ENCODE measurements at regions not wholly inside any gene's neighbourhood (a gene's known extent, or its start where the extent isn't known, plus 50 kb on each side); places are given as distances from the start of the nearest gene placed in this dataset.

DNA sequence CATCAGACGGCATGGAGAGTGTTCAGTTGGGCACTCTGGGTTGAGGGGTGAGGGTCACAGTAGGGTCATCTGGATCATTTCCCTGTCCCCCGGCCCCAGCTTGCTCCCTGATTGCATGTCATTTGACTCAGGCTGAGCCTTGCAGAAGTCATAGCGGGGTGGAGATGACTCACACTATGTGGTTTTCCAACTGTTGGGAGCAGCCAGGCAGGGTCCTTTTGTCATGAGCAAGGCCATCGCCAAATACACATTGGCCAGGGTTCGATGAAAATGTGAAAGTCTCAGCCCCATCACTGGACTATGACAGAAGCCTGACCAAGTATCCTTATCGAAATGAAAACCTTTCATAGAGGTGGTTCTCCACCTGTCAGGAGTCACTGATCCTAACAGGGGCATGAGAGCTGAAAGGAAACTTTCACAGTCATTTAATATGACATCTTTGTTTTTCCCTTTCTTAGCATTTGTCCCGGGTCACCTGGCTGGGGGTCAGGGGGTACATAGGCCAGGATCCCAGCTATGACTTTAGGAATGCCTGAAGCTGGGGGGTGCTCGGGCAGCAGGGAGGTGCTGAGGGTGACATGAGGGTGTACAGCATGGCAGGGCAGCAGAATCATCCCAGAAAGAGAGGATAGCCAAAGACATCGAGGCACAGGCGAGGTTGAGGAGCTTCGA is 70.2 kb upstream of the CD93 start:
- no peak for TF ChIP-seq CTCF (IDR thresholded peaks at IDR 0.05; ENCODE audit: partially characterized antibody, unreplicated experiment)
- DNase-seq, result no peak
- H3K4me1 Mint-ChIP-seq (ENCODE audit: low read depth, unreplicated experiment), result no peaks in the 10 kb centered on the region
- H3K9me3 Mint-ChIP-seq (ENCODE audit: unreplicated experiment), result no peaks in the 10 kb centered on the region
- no peak overlapping the region for H3K27ac Mint-ChIP-seq (ENCODE audit: unreplicated experiment)
- H3K27me3 Mint-ChIP-seq (ENCODE audit: unreplicated experiment), result peaks cover 2% of the 10 kb centered on the region
- no peaks in the 10 kb centered on the region for H3K36me3 Mint-ChIP-seq (ENCODE audit: unreplicated experiment)
- H3K4me3 Mint-ChIP-seq (ENCODE audit: unreplicated experiment), result no peak overlapping the region

- Mint-ChIP-seq H3K9me3 (ENCODE audit: unreplicated experiment) (no peaks in the 10 kb centered on the region), H3K4me1 (ENCODE audit: low read depth, unreplicated experiment) (no peaks in the 10 kb centered on the region), H3K4me3 (ENCODE audit: unreplicated experiment) (no peak overlapping the region), H3K36me3 (ENCODE audit: unreplicated experiment) (no peaks in the 10 kb centered on the region), H3K27me3 (ENCODE audit: unreplicated experiment) (peaks cover 2% of the 10 kb centered on the region), H3K27ac (ENCODE audit: unreplicated experiment) (no peak overlapping the region)
- no peak for TF ChIP-seq CTCF (IDR thresholded peaks at IDR 0.05; ENCODE audit: partially characterized antibody, unreplicated experiment)
- no peak for DNase-seq
These were observed 69.0 kb upstream of the CD93 start for GRCh38 chr20:23155141-23155590.

- Mint-ChIP-seq H3K36me3 (ENCODE audit: unreplicated experiment) (no peaks in the 10 kb centered on the region), H3K27me3 (ENCODE audit: unreplicated experiment) (peaks cover 2% of the 10 kb centered on the region), H3K27ac (ENCODE audit: unreplicated experiment) (no peak overlapping the region), H3K4me1 (ENCODE audit: low read depth, unreplicated experiment) (no peaks in the 10 kb centered on the region), H3K4me3 (ENCODE audit: unreplicated experiment) (no peak overlapping the region), H3K9me3 (ENCODE audit: unreplicated experiment) (no peaks in the 10 kb centered on the region)
- DNase-seq, result no peak
- TF ChIP-seq CTCF (IDR thresholded peaks at IDR 0.05; ENCODE audit: partially characterized antibody, unreplicated experiment), result no peak
These were observed 67.7 kb upstream of the CD93 start for GRCh38 chr20:23153696-23154341.

DNA sequence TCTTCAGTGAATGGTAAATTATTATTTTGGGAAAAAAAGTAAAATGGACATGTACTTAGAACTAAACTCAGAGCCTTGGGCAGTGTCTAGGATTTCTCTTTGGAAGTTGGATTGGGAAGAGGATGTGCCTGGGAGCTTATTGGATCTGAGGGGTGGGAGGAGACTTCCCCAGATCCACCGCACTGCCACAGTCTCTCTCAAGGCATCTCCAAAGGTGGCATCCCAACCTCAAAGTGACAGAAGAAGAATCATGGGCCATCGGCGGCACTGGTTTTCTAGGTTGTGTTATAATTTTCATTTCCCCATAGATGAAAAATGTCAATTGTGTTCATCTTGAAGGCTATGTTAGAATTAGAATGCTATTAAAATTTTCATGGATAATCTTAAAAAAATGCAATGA is 66.8 kb upstream of the CD93 start:
- no peak overlapping the region for H3K4me3 Mint-ChIP-seq (ENCODE audit: unreplicated experiment)
- H3K36me3 Mint-ChIP-seq (ENCODE audit: unreplicated experiment), result no peaks in the 10 kb centered on the region
- H3K9me3 Mint-ChIP-seq (ENCODE audit: unreplicated experiment), result no peaks in the 10 kb centered on the region
- no peak for DNase-seq
- no peak for TF ChIP-seq CTCF (IDR thresholded peaks at IDR 0.05; ENCODE audit: partially characterized antibody, unreplicated experiment)
- no peak overlapping the region for H3K27ac Mint-ChIP-seq (ENCODE audit: unreplicated experiment)
- peaks cover 2% of the 10 kb centered on the region for H3K27me3 Mint-ChIP-seq (ENCODE audit: unreplicated experiment)
- H3K4me1 Mint-ChIP-seq (ENCODE audit: low read depth, unreplicated experiment), result no peaks in the 10 kb centered on the region

DNA sequence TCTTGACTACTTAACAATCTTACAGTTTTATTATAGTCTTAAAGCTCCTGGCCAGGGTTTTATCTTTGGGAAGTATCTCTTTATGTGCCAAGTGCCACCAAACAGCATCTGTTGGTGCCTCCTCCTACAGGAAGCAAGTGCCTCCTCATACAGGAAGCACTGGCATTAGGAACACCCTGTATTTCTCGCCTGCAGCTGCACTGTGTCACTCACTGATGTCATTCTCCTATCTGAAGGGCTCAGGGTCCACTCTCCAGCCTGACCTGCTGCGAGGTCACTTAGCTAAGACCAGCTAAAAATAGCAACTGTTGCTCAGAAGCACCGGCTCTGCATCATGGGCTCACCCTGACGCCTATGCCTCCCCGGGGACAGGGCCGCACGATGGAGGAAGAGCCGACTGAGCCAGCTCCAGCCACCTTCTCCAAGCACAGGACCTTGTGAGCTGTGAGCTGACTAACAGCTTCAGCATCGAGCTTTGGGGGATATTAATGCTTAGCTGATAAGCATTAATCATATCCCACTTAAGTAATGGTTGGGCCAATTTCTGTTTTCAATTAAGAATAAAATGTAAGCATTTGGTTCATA is 66.3 kb upstream of the CD93 start:
- Mint-ChIP-seq H3K27ac (ENCODE audit: unreplicated experiment) (no peak overlapping the region), H3K27me3 (ENCODE audit: unreplicated experiment) (peaks cover 2% of the 10 kb centered on the region), H3K4me3 (ENCODE audit: unreplicated experiment) (no peak overlapping the region), H3K9me3 (ENCODE audit: unreplicated experiment) (no peaks in the 10 kb centered on the region), H3K36me3 (ENCODE audit: unreplicated experiment) (no peaks in the 10 kb centered on the region), H3K4me1 (ENCODE audit: low read depth, unreplicated experiment) (no peaks in the 10 kb centered on the region)
- TF ChIP-seq CTCF (IDR thresholded peaks at IDR 0.05; ENCODE audit: partially characterized antibody, unreplicated experiment), result no peak
- DNase-seq, result no peak

All from glutamatergic neuron (in vitro differentiated cells).